Left ventricle myocardium inferior (tissue), 1 donor: ENCODE measurements at regions not wholly inside any gene's neighbourhood (a gene's known extent, or its start where the extent isn't known, plus 50 kb on each side); places are given as distances from the start of the nearest gene placed in this dataset.

Source experiments
- DNase-seq: peaks from one replicate; pipeline ENCODE4 v3.0.0-alpha.2; 2020
- H3K27ac ChIP-seq: fragments of 200-600 bp; replicated peaks from 2 replicates; pipeline ENCODE4 v1.8.0; 2021
- H3K27me3 ChIP-seq: fragments of 200-600 bp; 2 replicates; pipeline ENCODE4 v1.8.0; 2021; ENCODE audit warnings: low read depth
- H3K36me3 ChIP-seq: fragments of 200-600 bp; 2 replicates; pipeline ENCODE4 v1.8.0; 2021
- H3K4me1 ChIP-seq: fragments of 200-600 bp; 2 replicates; pipeline ENCODE4 v1.8.0; 2021
- H3K4me3 ChIP-seq: fragments of 200-600 bp; 2 replicates; pipeline ENCODE4 v1.8.0; 2021; ENCODE audit warnings: mild to moderate bottlenecking, moderate library complexity
- H3K9me3 ChIP-seq: fragments of 200-600 bp; replicated peaks from 2 replicates; pipeline ENCODE4 v1.8.0; 2021
- intact Hi-C: fragments of 100-400 bp; cut with micrococcal nuclease; formaldehyde crosslinking; loops from one replicate; pipeline ENCODE4 v1.11.0; 2022
- TF ChIP-seq, protein P1 (sequence below): fragments of 200-600 bp; IDR thresholded peaks from 2 replicates; pipeline ENCODE4 v1.8.0; 2021; ENCODE audit warnings: antibody characterized with exemption, mild to moderate bottlenecking, borderline replicate concordance
- donor health status: DM: no; HTN: yes; CAD: no; lungs with severe emphysema.

DNA sequence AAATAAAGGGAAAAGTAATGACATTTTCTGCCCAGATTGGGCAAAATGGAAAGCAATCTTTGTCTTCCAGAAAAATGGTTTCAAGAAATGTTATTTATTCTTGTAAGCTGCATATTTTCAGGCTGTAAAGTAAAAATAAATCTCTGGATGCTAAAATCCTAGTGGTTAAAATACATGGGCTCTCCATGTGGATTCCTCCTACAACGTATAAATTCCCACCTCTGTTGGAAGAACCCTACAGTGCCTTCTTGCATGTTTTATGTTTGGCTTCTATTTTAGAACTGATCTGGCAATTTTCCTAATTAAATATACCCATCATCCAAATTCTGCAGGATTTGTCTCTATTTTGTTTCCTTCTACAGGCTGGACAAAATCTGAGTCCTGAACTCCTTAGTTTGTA is 528.9 kb downstream of the COL12A1 start:
- Histone ChIP-seq H3K27me3 (no peaks in the 10 kb centered on the region), H3K4me1 (no peaks in the 10 kb centered on the region), H3K4me3 (no peak overlapping the region), H3K9me3 (peaks cover 8% of the 10 kb centered on the region), H3K27ac (no peak overlapping the region), H3K36me3 (no peaks in the 10 kb centered on the region)
- TF ChIP-seq, protein P1, sequence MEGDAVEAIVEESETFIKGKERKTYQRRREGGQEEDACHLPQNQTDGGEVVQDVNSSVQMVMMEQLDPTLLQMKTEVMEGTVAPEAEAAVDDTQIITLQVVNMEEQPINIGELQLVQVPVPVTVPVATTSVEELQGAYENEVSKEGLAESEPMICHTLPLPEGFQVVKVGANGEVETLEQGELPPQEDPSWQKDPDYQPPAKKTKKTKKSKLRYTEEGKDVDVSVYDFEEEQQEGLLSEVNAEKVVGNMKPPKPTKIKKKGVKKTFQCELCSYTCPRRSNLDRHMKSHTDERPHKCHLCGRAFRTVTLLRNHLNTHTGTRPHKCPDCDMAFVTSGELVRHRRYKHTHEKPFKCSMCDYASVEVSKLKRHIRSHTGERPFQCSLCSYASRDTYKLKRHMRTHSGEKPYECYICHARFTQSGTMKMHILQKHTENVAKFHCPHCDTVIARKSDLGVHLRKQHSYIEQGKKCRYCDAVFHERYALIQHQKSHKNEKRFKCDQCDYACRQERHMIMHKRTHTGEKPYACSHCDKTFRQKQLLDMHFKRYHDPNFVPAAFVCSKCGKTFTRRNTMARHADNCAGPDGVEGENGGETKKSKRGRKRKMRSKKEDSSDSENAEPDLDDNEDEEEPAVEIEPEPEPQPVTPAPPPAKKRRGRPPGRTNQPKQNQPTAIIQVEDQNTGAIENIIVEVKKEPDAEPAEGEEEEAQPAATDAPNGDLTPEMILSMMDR = no peak
- no peak for DNase-seq
- intact Hi-C loops = no loop called here

DNA sequence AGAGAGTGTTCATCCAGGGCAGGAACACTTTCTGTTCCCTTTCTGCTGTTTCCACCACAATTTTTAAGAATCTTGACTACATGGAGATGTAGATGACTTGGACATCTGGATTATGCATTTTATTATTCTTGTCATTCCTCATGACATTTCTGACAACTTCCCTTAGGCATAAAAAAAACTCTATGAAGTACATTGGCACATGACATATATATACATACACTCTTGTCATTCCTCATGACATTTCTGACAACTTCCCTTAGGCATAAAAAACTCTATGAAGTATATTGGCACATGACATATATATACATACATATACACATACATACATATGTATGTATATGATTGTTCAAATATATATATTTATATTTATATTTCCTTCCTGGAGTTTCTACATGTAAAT is 531.5 kb downstream of the COL12A1 start:
- Histone ChIP-seq H3K4me3 (no peak overlapping the region), H3K36me3 (no peaks in the 10 kb centered on the region), H3K27me3 (no peaks in the 10 kb centered on the region), H3K4me1 (no peaks in the 10 kb centered on the region), H3K9me3 (peaks cover 12% of the 10 kb centered on the region), H3K27ac (no peak overlapping the region)
- TF ChIP-seq, protein P1 = no peak
- intact Hi-C loops = no loop called here
- DNase-seq = no peak

DNA sequence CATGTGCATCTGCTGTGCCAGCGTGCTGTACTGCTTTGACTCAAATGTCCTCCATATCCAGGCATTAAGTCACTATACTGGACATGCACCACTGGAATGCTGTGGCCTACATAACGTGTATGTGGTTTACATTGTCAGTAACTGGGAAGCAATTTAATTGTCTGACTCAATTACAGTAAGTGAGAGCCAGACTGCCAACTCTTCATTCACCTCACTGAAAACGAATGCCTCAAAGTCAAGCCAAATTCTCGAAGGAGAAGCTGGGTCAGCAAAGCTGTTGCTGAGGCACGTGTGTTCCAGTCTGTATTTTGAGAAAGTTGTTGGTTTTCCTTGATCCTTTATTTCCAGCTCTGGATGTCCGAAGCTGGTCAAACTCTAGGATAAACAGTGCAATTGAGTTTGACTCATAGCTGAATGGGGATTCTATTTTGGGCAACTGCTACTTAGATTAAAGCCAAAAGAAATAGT is 534.3 kb downstream of the COL12A1 start:
- TF ChIP-seq, protein P1 = no peak
- no peak for DNase-seq
- no peak overlapping the region for H3K4me3 ChIP-seq
- no peaks in the 10 kb centered on the region for H3K36me3 ChIP-seq
- intact Hi-C loops = no loop called here
- no peaks in the 10 kb centered on the region for H3K27me3 ChIP-seq
- H3K27ac ChIP-seq = no peak overlapping the region
- H3K9me3 ChIP-seq = peaks cover 20% of the 10 kb centered on the region
- H3K4me1 ChIP-seq = no peaks in the 10 kb centered on the region

DNA sequence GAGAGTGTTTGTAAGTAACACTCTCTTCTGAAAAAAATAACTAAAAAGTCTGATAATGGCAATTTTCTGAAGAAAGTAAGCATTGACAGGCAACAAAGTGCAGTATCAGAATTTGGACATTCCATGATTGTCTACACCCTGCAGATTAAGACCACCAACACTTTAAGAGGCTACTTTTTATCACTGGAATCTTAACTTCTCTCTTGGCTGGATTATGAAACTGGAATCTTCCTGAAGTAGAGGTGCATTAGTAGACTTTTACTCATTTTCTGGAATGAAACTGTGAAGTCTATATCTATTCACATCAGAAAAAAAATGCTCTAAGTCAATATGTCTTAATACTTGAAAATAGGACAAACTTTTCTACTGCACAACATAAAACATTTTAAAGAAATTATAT is 547.5 kb downstream of the COL12A1 start:
- Histone ChIP-seq H3K9me3 (peaks cover 19% of the 10 kb centered on the region), H3K27me3 (no peaks in the 10 kb centered on the region), H3K4me3 (no peak overlapping the region), H3K36me3 (no peaks in the 10 kb centered on the region), H3K27ac (no peak overlapping the region), H3K4me1 (no peaks in the 10 kb centered on the region)
- no peak for DNase-seq
- TF ChIP-seq, protein P1 = no peak
- intact Hi-C loops = no loop called here

DNA sequence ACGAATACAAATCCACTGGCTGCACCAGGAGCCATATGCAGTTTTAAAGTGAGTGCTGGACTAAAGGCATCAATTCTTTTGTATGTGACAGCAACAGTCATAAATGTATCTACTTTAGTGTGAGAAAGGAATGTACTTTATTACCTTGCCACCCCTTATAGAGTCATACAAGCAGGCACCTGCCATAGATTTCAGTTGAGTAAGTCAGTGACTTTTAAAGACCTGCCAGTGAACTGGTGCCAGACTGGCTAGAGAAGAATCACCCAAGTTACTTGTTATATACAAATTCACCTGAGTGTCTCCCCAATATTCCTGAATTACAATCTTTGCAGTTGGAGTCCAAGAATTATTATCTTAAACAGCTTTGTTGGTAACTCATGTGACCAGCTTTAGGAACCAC is 547.9 kb downstream of the COL12A1 start:
- no peak for DNase-seq
- Histone ChIP-seq H3K9me3 (peaks cover 14% of the 10 kb centered on the region), H3K27ac (no peak overlapping the region), H3K27me3 (no peaks in the 10 kb centered on the region), H3K4me1 (no peaks in the 10 kb centered on the region), H3K4me3 (no peak overlapping the region), H3K36me3 (no peaks in the 10 kb centered on the region)
- intact Hi-C loops = no loop called here
- TF ChIP-seq, protein P1 = no peak

DNA sequence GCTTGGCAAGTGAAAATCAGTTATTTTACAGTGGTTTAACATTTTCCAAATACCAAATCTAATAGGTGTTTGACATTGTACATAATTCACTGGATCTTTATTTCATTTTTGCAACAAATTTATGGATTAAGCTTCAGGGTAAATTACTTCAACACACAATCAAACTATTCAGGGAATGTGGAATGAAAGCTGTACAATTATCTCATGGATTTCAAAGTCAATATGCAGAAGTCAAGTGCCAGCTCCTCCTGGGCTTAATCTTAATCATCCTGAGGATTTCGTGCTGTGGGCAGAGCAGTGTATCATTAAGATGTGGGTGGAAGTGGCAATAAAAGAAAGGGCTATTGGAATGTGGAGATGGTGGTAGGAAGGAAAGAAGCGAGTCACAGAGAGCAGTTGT is 548.8 kb downstream of the COL12A1 start:
- DNase-seq = no peak
- H3K27me3 ChIP-seq = no peaks in the 10 kb centered on the region
- no peak overlapping the region for H3K4me3 ChIP-seq
- TF ChIP-seq, protein P1 = no peak
- H3K36me3 ChIP-seq = no peaks in the 10 kb centered on the region
- no peaks in the 10 kb centered on the region for H3K4me1 ChIP-seq
- intact Hi-C loops = no loop called here
- no peak overlapping the region for H3K27ac ChIP-seq
- peaks cover 12% of the 10 kb centered on the region for H3K9me3 ChIP-seq
